ENCODE measurements at regions not wholly inside any gene's neighbourhood (a gene's known extent, or its start where the extent isn't known, plus 50 kb on each side); places are given as distances from the start of the nearest gene placed in this dataset.
"Not testable (repeated sequence)": the region's sequence is repeated elsewhere in the genome, so short reads cannot be mapped to it uniquely, and the experiment has no call there.

- 59 to 61% methylated on average over 4 to 9 of the region's 9 CpGs for WGBS, 2 donors
- Histone ChIP-seq H3K27ac (peak overlapping the region in 2 of 4 donors; percentile 12 to 39), H3K4me1 (peaks cover 10 to 17% (median 16%) of the 10 kb centered on the region in 4 donors), H3K36me3 (no peaks in the 10 kb centered on the region), H3K9me3 (no peaks in the 10 kb centered on the region), H3K27me3 (no peaks in the 10 kb centered on the region), H3K4me3 (peak overlapping the region in 3 of 4 donors; percentile 43 to 68 (median 45))
- ATAC-seq (ENCODE audit: low FRiP score in 2 of 2) (peak; percentile 38 to 74), DNase-seq (no peak)
- TF ChIP-seq POLR2AphosphoS5 (IDR thresholded peaks at IDR 0.05) (no peak), EP300 (IDR thresholded peaks at IDR 0.05) (no peak), CTCF (IDR thresholded peaks at IDR 0.05) (no peak), POLR2A (IDR thresholded peaks at IDR 0.05) (no peak)
These were observed 76.4 kb upstream of the UXS1 start for GRCh38 chr2:106270471-106270891.

GRCh38 chr2:106269591-106270291, 75.6 kb upstream of the UXS1 start:
- TF ChIP-seq POLR2A (IDR thresholded peaks at IDR 0.05) (no peak), CTCF (IDR thresholded peaks at IDR 0.05) (peak in 1 of 6 experiments; percentile 16)
- Histone ChIP-seq H3K27ac (peak overlapping the region in 3 of 4 donors; percentile 12 to 39 (median 18)), H3K9me3 (no peaks in the 10 kb centered on the region), H3K27me3 (no peaks in the 10 kb centered on the region), H3K4me3 (peak overlapping the region; percentile 22 to 68 (median 44)), H3K36me3 (no peaks in the 10 kb centered on the region), H3K4me1 (peaks cover 10 to 17% (median 16%) of the 10 kb centered on the region in 4 donors)
- 5 to 13% methylated on average over 20 to 43 of the region's 44 CpGs for WGBS, 2 donors
- ATAC-seq (ENCODE audit: low FRiP score in 2 of 2): peak; percentile 93 to 96
- peak; percentile 88 to 90 for DNase-seq

- TF ChIP-seq CTCF (IDR thresholded peaks at IDR 0.05) (no peak), EP300 (IDR thresholded peaks at IDR 0.05) (no peak), POLR2AphosphoS5 (IDR thresholded peaks at IDR 0.05) (no peak), POLR2A (IDR thresholded peaks at IDR 0.05) (no peak)
- H3K27ac ChIP-seq: no peak overlapping the region
- no peak for ATAC-seq (ENCODE audit: low FRiP score in 2 of 2)
- H3K36me3 ChIP-seq: no peaks in the 10 kb centered on the region
- no peak for DNase-seq
- 44% methylated on average over 4 of the region's 4 CpGs; no CpG with 5 or more reads in 1 of the 2 donors for WGBS, 2 donors
- H3K9me3 ChIP-seq: no peaks in the 10 kb centered on the region
- peaks cover 10 to 17% (median 16%) of the 10 kb centered on the region in 4 donors for H3K4me1 ChIP-seq
- H3K4me3 ChIP-seq: no peak overlapping the region
- H3K27me3 ChIP-seq: no peaks in the 10 kb centered on the region
These were observed 73.9 kb upstream of the UXS1 start for GRCh38 chr2:106267997-106268396.

- H3K4me1 ChIP-seq: no peaks in the 10 kb centered on the region
- WGBS, 2 donors: 66 to 87% methylated on average over 4 to 6 of the region's 6 CpGs
- ATAC-seq (ENCODE audit: low FRiP score in 2 of 2): peak in 1 of 2 donors; percentile 46
- no peaks in the 10 kb centered on the region for H3K36me3 ChIP-seq
- H3K27me3 ChIP-seq: no peaks in the 10 kb centered on the region
- no peak for DNase-seq
- no peak overlapping the region for H3K4me3 ChIP-seq
- no peak for TF ChIP-seq POLR2AphosphoS5 (IDR thresholded peaks at IDR 0.05)
- no peak for TF ChIP-seq POLR2A (IDR thresholded peaks at IDR 0.05)
- TF ChIP-seq EP300 (IDR thresholded peaks at IDR 0.05): no peak
- TF ChIP-seq CTCF (IDR thresholded peaks at IDR 0.05): no peak
- no peaks in the 10 kb centered on the region for H3K9me3 ChIP-seq
- H3K27ac ChIP-seq: no peak overlapping the region
These were observed 67.8 kb upstream of the UXS1 start for GRCh38 chr2:106261871-106262321.

- not testable (repeated sequence) for H3K4me1 ChIP-seq; ATAC-seq (ENCODE audit: low FRiP score in 2 of 2); H3K27me3 ChIP-seq; H3K4me3 ChIP-seq; H3K27ac ChIP-seq; DNase-seq; H3K36me3 ChIP-seq; H3K9me3 ChIP-seq
- 89 to 96% methylated on average over 7 of the region's 7 CpGs for WGBS, 2 donors
These were observed 64.8 kb upstream of the UXS1 start for GRCh38 chr2:106258859-106259258.
